ENCODE measurements at regions not wholly inside any gene's neighbourhood (a gene's known extent, or its start where the extent isn't known, plus 50 kb on each side); places are given as distances from the start of the nearest gene placed in this dataset.

- H3K27me3 ChIP-seq (ENCODE audit: insufficient read depth, low read length): no peaks in the 10 kb centered on the region
- no peak overlapping the region for H3K27ac ChIP-seq (ENCODE audit: low read depth, low read length)
- 98% methylated on average over 3 of the region's 3 CpGs for WGBS
- no peaks in the 10 kb centered on the region for H3K36me3 ChIP-seq (ENCODE audit: insufficient read depth, low read length)
- 0 out of 2 replicates have a peak, but pooled peaks cover 5% of the 10 kb centered on the region for H3K9me3 ChIP-seq (ENCODE audit: insufficient read depth, low read depth, low read length)
- no peak overlapping the region for H3K4me3 ChIP-seq (ENCODE audit: low read length)
- H3K9ac ChIP-seq (ENCODE audit: low read depth, low read length): no peak overlapping the region
- no peaks in the 10 kb centered on the region for H3K4me1 ChIP-seq (ENCODE audit: insufficient read depth, low read length)
Measured at GRCh38 chr4:179768996-179769395, 2326.8 kb upstream of the AGA start.

GRCh38 chr4:179797738-179798137 lies 2355.5 kb upstream of the AGA start:
- Histone ChIP-seq H3K4me3 (ENCODE audit: low read length) (no peak overlapping the region), H3K36me3 (ENCODE audit: insufficient read depth, low read length) (no peaks in the 10 kb centered on the region), H3K9me3 (ENCODE audit: insufficient read depth, low read depth, low read length) (no peaks in the 10 kb centered on the region), H3K9ac (ENCODE audit: low read depth, low read length) (no peak overlapping the region), H3K27ac (ENCODE audit: low read depth, low read length) (no peak overlapping the region), H3K27me3 (ENCODE audit: insufficient read depth, low read length) (no peaks in the 10 kb centered on the region), H3K4me1 (ENCODE audit: insufficient read depth, low read length) (no peaks in the 10 kb centered on the region)
- WGBS: 97% methylated on average over 5 of the region's 5 CpGs

- WGBS: 100% methylated on average over 1 of the region's 1 CpG
- no peaks in the 10 kb centered on the region for H3K9me3 ChIP-seq (ENCODE audit: insufficient read depth, low read depth, low read length)
- H3K9ac ChIP-seq (ENCODE audit: low read depth, low read length): no peak overlapping the region
- H3K4me3 ChIP-seq (ENCODE audit: low read length): no peak overlapping the region
- H3K36me3 ChIP-seq (ENCODE audit: insufficient read depth, low read length): no peaks in the 10 kb centered on the region
- no peaks in the 10 kb centered on the region for H3K4me1 ChIP-seq (ENCODE audit: insufficient read depth, low read length)
- no peaks in the 10 kb centered on the region for H3K27me3 ChIP-seq (ENCODE audit: insufficient read depth, low read length)
- H3K27ac ChIP-seq (ENCODE audit: low read depth, low read length): no peak overlapping the region
Measured at GRCh38 chr4:179803857-179804256, 2361.6 kb upstream of the AGA start.

- Histone ChIP-seq H3K4me3 (ENCODE audit: low read length) (no peak overlapping the region), H3K27me3 (ENCODE audit: insufficient read depth, low read length) (no peaks in the 10 kb centered on the region), H3K36me3 (ENCODE audit: insufficient read depth, low read length) (no peaks in the 10 kb centered on the region), H3K9ac (ENCODE audit: low read depth, low read length) (no peak overlapping the region), H3K27ac (ENCODE audit: low read depth, low read length) (no peak overlapping the region), H3K4me1 (ENCODE audit: insufficient read depth, low read length) (no peaks in the 10 kb centered on the region), H3K9me3 (ENCODE audit: insufficient read depth, low read depth, low read length) (no peaks in the 10 kb centered on the region)
- WGBS: 92% methylated on average over 1 of the region's 1 CpG
Measured at GRCh38 chr4:179804440-179804839, 2362.2 kb upstream of the AGA start.

- no peaks in the 10 kb centered on the region for H3K36me3 ChIP-seq (ENCODE audit: insufficient read depth, low read length)
- no peak overlapping the region for H3K9ac ChIP-seq (ENCODE audit: low read depth, low read length)
- H3K4me1 ChIP-seq (ENCODE audit: insufficient read depth, low read length): no peaks in the 10 kb centered on the region
- no peak overlapping the region for H3K27ac ChIP-seq (ENCODE audit: low read depth, low read length)
- 61% methylated on average over 5 of the region's 8 CpGs for WGBS
- no peaks in the 10 kb centered on the region for H3K27me3 ChIP-seq (ENCODE audit: insufficient read depth, low read length)
- no peak overlapping the region for H3K4me3 ChIP-seq (ENCODE audit: low read length)
- H3K9me3 ChIP-seq (ENCODE audit: insufficient read depth, low read depth, low read length): no peaks in the 10 kb centered on the region
Measured at GRCh38 chr4:179817317-179817716, 2375.1 kb upstream of the AGA start.

GRCh38 chr4:179823342-179823741 lies 2381.1 kb upstream of the AGA start:
- H3K27ac ChIP-seq (ENCODE audit: low read depth, low read length): no peak overlapping the region
- no peaks in the 10 kb centered on the region for H3K4me1 ChIP-seq (ENCODE audit: insufficient read depth, low read length)
- no peak overlapping the region for H3K4me3 ChIP-seq (ENCODE audit: low read length)
- no peak overlapping the region for H3K9ac ChIP-seq (ENCODE audit: low read depth, low read length)
- 50% methylated on average over 2 of the region's 2 CpGs for WGBS
- no peaks in the 10 kb centered on the region for H3K27me3 ChIP-seq (ENCODE audit: insufficient read depth, low read length)
- no peaks in the 10 kb centered on the region for H3K36me3 ChIP-seq (ENCODE audit: insufficient read depth, low read length)
- H3K9me3 ChIP-seq (ENCODE audit: insufficient read depth, low read depth, low read length): no peaks in the 10 kb centered on the region

GRCh38 chr4:179831274-179831673 lies 2389.0 kb upstream of the AGA start:
- H3K27me3 ChIP-seq (ENCODE audit: insufficient read depth, low read length): no peaks in the 10 kb centered on the region
- no peak overlapping the region for H3K9ac ChIP-seq (ENCODE audit: low read depth, low read length)
- no peaks in the 10 kb centered on the region for H3K9me3 ChIP-seq (ENCODE audit: insufficient read depth, low read depth, low read length)
- no peak overlapping the region for H3K4me3 ChIP-seq (ENCODE audit: low read length)
- 96% methylated on average over 4 of the region's 4 CpGs for WGBS
- H3K36me3 ChIP-seq (ENCODE audit: insufficient read depth, low read length): no peaks in the 10 kb centered on the region
- H3K4me1 ChIP-seq (ENCODE audit: insufficient read depth, low read length): no peaks in the 10 kb centered on the region
- no peak overlapping the region for H3K27ac ChIP-seq (ENCODE audit: low read depth, low read length)

GRCh38 chr4:179836179-179837075 lies 2394.2 kb upstream of the AGA start:
- H3K4me3 ChIP-seq (ENCODE audit: low read length): no peak overlapping the region
- H3K9ac ChIP-seq (ENCODE audit: low read depth, low read length): no peak overlapping the region
- WGBS: 90% methylated on average over 11 of the region's 11 CpGs

GRCh38 chr4:179843370-179843769 lies 2399.8 kb upstream of the TENM3 start:
- 65% methylated on average over 3 of the region's 3 CpGs for WGBS
- H3K27ac ChIP-seq (ENCODE audit: low read depth, low read length): peak overlapping the region; percentile 41; the same call in 1 of the 2 replicates
- H3K9me3 ChIP-seq (ENCODE audit: insufficient read depth, low read depth, low read length): no peaks in the 10 kb centered on the region
- no peak overlapping the region for H3K4me3 ChIP-seq (ENCODE audit: low read length)
- no peak overlapping the region for H3K9ac ChIP-seq (ENCODE audit: low read depth, low read length)
- H3K4me1 ChIP-seq (ENCODE audit: insufficient read depth, low read length): peaks cover 7% of the 10 kb centered on the region; the same call in 1 of the 2 replicates
- H3K36me3 ChIP-seq (ENCODE audit: insufficient read depth, low read length): no peaks in the 10 kb centered on the region
- no peaks in the 10 kb centered on the region for H3K27me3 ChIP-seq (ENCODE audit: insufficient read depth, low read length)

More at GRCh38 chr4:179836179-179837075, 2394.2 kb upstream of the AGA start:
- Histone ChIP-seq H3K36me3 (ENCODE audit: insufficient read depth, low read length) (no peaks in the 10 kb centered on the region), H3K27ac (ENCODE audit: low read depth, low read length) (no peak overlapping the region), H3K9me3 (ENCODE audit: insufficient read depth, low read depth, low read length) (no peaks in the 10 kb centered on the region), H3K27me3 (ENCODE audit: insufficient read depth, low read length) (no peaks in the 10 kb centered on the region), H3K4me1 (ENCODE audit: insufficient read depth, low read length) (peaks cover 4% of the 10 kb centered on the region; the same call in 1 of the 2 replicates)

- Histone ChIP-seq H3K36me3 (ENCODE audit: insufficient read depth, low read length) (no peaks in the 10 kb centered on the region), H3K4me1 (ENCODE audit: insufficient read depth, low read length) (no peaks in the 10 kb centered on the region), H3K9ac (ENCODE audit: low read depth, low read length) (no peak overlapping the region), H3K4me3 (ENCODE audit: low read length) (no peak overlapping the region), H3K9me3 (ENCODE audit: insufficient read depth, low read depth, low read length) (no peaks in the 10 kb centered on the region), H3K27me3 (ENCODE audit: insufficient read depth, low read length) (no peaks in the 10 kb centered on the region), H3K27ac (ENCODE audit: low read depth, low read length) (no peak overlapping the region)
- WGBS: 98% methylated on average over 3 of the region's 3 CpGs
Measured at GRCh38 chr4:179855469-179855868, 2387.7 kb upstream of the TENM3 start.

GRCh38 chr4:179858221-179858620 lies 2385.0 kb upstream of the TENM3 start:
- WGBS: 96% methylated on average over 4 of the region's 4 CpGs
- no peak overlapping the region for H3K9ac ChIP-seq (ENCODE audit: low read depth, low read length)
- H3K9me3 ChIP-seq (ENCODE audit: insufficient read depth, low read depth, low read length): no peaks in the 10 kb centered on the region
- H3K4me3 ChIP-seq (ENCODE audit: low read length): no peak overlapping the region
- no peaks in the 10 kb centered on the region for H3K27me3 ChIP-seq (ENCODE audit: insufficient read depth, low read length)
- H3K27ac ChIP-seq (ENCODE audit: low read depth, low read length): no peak overlapping the region
- no peaks in the 10 kb centered on the region for H3K4me1 ChIP-seq (ENCODE audit: insufficient read depth, low read length)
- H3K36me3 ChIP-seq (ENCODE audit: insufficient read depth, low read length): no peaks in the 10 kb centered on the region

Data from HUES64 (cell line).